ENCODE measurements at regions not wholly inside any gene's neighbourhood (a gene's known extent, or its start where the extent isn't known, plus 50 kb on each side); places are given as distances from the start of the nearest gene placed in this dataset.
A peak's percentile ranks its signal among the peaks of the same experiment; 100 is the strongest.
"Not testable (repeated sequence)": the region's sequence is repeated elsewhere in the genome, so short reads cannot be mapped to it uniquely, and the experiment has no call there.

- DNase-seq (ENCODE audit: low read depth): peak; percentile 7
These were observed 110.2 kb upstream of the FOXQ1 start for GRCh38 chr6:1201547-1202200.

- peak; percentile 92 for DNase-seq (ENCODE audit: low read depth)
These were observed 111.3 kb upstream of the FOXQ1 start for GRCh38 chr6:1200409-1201101.

DNA sequence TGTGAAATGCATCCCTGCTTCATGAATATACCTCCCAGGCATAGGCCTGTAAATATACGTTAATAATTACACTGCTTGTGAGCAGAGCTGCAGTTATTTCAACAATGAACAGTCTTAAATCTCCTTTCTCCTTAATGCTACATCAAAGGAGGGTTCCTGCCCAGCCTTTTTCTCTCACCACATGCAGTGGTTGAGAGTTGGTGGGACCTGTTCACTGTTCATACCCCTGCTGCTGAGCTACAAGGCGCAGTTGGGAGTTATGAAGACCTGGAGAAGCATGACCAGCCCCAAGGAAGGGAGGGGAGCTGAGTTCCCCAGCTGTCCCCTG lies 111.9 kb upstream of the FOXQ1 start:
- DNase-seq (ENCODE audit: low read depth): no peak

DNA sequence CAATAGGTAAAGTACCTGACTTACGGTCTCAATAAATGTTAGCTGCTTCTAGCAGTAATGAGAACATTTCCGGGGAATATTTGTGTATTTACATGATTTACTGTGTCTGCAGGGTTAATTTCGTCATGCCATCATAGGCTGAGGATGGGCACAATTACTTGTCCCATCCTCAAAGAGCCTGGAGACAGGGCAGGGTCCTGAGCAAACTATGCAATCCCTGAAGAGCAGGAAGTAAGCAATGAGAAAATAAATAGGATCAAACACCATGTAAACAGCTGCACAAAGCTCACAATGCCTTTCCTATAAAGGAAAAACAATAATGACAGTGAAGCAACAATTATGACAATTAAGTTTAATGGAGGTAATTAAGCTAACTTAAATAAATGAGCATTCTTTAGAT lies 114.6 kb upstream of the FOXQ1 start:
- DNase-seq (ENCODE audit: low read depth): no peak

- DNase-seq (ENCODE audit: low read depth): no peak
These were observed 120.7 kb upstream of the FOXQ1 start for GRCh38 chr6:1191141-1191630.

DNA sequence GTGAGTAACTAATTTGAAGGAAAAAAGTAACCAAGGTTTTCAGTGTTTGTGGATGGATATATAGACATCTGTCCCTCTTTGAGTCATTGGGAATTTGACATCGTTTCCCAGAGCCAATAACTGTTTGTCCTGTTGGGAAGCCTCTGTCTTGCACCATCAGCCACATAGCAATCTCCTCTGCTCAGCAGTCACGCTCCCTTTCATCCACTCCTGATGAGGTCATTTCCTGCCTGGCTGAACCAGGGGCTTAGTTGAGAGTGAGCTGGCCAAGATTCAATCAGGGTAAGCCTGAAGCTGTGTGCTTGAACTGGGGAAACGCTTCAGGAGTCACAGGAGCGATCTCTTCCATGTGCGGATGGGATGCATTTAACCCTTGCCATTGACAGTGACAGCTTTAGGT lies 121.5 kb upstream of the FOXQ1 start:
- DNase-seq (ENCODE audit: low read depth): peak; percentile 97

GRCh38 chr6:1188199-1188598 lies 123.7 kb upstream of the FOXQ1 start:
- DNase-seq (ENCODE audit: low read depth): no peak

DNA sequence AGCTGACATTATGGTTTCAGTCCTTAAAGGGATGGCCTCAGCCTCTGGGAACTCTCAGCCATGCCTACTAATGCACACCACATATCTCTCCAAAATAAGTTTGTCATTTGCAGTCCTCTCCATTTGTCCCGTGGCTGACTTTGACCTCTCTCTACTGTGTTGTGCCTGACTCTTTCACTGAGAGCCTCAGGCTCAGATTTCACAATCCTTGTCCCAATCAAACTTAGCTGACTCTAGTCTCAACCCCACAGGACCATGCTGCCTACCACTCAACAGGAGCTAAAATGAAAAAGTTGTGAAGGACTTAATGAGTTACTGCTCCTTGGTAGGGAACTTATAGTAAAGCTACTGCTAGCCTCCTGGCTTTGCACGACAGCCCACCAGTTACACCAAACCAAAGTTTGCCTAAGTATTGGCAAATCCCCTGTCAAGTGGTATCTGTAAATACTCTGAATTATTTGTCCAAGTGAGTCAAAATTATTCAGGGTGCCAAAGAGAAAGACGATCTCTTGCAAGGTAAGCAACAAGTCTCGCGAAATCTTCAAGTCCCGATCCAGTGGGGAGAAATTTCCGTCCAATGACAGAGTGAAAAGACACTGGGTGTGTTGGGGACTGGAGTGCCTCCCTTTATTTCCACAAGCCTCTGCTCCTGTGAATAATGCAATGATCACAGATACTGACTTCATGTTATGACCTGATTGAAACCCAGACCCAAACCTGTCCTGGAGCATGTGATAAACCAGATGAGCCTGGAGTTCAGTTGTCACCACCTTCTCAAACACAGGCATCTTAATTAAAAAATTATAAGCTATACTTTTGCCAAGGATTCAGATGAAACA lies 124.4 kb upstream of the FOXQ1 start:
- DNase-seq (ENCODE audit: low read depth): no peak

DNA sequence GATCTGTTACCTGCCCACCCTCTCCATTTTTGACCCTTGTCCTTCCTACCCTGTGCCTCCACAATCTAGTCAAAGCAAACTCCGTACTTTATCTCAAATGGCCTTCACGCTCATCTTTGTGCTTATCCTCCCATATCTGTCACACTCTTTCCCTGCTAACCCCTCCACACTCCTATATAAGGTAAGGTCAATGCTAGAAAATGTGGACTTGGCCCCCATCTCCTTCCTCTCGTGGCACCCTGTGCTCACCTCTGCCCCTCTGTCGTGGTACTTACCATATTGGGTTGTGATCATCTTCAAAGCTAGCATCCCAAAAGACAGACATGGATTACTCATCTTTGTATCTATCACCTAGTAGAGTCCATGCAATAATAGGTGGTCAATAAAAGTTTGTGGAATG lies 127.6 kb upstream of the FOXQ1 start:
- no peak for DNase-seq (ENCODE audit: low read depth)

DNA sequence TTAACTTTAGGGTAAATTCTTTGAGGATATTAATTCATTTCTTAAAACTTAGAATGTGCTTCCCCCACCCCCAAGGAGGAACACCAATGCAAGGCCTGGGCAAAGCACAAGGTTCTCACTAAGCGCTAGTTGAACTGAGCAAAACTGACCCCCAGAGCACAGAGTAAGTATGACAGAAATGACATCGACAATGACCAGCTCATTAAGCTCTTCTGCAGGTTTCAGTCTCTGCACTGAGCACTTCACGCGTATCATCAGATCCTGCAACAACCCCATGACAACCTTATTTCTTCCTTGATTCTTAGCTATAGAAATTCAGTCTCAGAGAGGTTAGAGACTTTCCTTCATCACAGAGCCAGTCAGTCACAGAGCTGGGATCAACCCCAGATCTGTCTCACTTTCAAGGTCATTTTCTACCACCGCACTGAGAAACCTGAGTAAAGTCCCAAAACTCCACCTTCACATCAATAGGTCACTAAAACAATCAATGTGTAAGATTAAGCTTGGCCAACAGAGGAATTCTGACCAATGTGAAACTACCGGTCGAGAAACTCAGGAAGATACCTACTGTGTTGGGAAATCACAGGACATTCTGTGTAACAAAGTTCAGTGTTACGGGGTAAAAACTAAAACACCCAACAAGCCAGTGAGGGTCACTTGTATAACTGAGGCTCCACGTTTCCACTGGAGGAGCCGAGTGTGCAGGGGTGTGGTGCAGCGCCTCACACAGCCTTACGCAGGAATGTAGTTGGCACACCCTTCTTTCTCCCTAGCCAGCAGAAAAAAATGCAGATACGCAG lies 129.0 kb upstream of the FOXQ1 start:
- DNase-seq (ENCODE audit: low read depth): no peak

DNA sequence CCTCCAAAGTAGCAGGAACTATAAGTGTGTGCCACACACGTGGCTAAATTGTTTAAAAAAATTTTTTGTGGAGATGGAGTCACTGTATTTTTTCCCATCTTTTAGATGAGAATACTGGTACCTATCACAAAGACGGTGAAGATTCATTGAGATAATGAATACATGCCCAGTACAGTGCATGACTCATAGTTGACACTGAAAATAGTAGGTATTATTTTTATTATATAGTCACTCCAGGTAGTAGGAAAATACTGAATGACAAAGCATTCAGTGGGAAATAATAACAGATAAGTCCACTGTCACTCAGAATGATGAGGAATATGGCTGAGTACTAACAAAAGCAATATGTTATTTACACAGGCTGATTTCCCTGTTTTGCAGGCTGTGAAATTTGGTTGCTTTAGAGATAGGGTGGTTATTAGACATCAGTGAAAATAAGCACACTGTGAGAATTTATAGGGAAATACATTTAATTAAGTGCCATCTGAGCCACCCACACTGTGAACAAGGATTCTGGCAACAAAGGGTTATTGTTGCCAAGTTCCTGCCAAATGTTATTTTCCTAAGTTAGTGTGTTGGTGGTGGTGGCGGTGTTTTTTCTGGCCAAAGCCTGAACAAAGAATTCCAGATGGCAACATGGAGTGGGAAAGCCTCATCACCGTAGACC lies 129.8 kb upstream of the FOXQ1 start:
- no peak for DNase-seq (ENCODE audit: low read depth)

- no peak for DNase-seq (ENCODE audit: low read depth)
These were observed 132.1 kb upstream of the FOXQ1 start for GRCh38 chr6:1179571-1180459.

DNA sequence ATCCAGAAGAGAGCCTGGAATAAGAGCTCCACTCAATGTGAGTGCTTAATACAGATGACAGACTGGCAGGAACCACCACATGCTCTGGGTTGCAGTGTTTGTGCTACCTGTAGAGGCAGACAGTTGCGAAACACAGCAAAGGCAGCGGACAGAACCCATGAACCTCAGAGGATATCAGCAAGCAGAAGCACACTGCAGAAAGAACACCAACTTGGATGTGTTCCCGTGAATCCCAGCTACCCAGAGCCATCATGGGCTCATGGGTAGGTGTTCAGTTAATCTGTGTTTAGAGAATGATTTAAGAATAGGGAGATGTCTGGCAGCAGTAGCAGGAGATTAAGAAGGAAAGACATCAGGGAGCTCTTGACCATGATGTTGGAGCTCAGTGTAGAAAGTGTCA lies 133.3 kb upstream of the FOXQ1 start:
- no peak for DNase-seq (ENCODE audit: low read depth)

- DNase-seq (ENCODE audit: low read depth): no peak
These were observed 135.3 kb upstream of the FOXQ1 start for GRCh38 chr6:1176567-1176966.

- no peak for DNase-seq (ENCODE audit: low read depth)
These were observed 136.0 kb upstream of the FOXQ1 start for GRCh38 chr6:1175877-1176276.

DNA sequence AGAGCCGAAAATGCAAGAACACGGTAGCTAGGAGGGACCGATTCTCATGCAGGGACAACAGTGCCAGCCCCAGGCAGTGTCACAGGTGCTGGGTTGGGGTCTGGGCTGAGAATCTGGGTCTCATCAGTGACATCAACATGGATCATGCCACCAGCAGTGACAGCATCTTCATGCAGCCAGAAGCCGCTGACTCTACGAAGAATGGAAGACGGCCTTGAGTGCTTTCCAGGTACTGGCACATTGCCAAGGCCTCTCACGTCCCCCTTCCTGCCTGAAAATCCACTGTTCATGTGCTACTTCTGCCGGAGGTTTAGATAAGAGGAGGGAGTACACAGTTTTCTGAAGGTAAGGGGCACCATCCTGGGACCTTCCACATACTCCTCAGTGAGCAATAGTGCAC lies 141.1 kb upstream of the FOXQ1 start:
- no peak for DNase-seq (ENCODE audit: low read depth)

GRCh38 chr6:1164600-1164999 lies 147.3 kb upstream of the FOXQ1 start:
- no peak for DNase-seq (ENCODE audit: low read depth)

DNA sequence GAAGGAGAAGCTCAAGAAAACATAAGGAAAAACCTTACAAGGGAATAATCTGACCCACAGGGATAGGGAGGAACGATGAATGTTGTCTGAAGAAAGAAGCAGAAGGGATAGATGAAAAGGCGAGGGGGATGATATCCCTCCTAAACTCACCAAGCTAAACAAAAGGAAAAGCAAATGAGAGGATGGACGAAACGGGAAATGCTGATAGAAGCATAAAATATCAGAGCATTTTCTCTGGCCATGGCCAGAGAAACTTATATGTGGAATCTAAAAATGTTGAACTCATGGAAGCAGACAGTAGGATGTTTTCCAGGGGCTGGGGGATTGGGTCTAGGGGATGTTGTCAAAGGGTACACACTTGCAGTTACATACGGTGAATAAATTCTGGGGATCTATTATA lies 148.4 kb upstream of the FOXQ1 start:
- DNase-seq (ENCODE audit: low read depth): no peak

DNA sequence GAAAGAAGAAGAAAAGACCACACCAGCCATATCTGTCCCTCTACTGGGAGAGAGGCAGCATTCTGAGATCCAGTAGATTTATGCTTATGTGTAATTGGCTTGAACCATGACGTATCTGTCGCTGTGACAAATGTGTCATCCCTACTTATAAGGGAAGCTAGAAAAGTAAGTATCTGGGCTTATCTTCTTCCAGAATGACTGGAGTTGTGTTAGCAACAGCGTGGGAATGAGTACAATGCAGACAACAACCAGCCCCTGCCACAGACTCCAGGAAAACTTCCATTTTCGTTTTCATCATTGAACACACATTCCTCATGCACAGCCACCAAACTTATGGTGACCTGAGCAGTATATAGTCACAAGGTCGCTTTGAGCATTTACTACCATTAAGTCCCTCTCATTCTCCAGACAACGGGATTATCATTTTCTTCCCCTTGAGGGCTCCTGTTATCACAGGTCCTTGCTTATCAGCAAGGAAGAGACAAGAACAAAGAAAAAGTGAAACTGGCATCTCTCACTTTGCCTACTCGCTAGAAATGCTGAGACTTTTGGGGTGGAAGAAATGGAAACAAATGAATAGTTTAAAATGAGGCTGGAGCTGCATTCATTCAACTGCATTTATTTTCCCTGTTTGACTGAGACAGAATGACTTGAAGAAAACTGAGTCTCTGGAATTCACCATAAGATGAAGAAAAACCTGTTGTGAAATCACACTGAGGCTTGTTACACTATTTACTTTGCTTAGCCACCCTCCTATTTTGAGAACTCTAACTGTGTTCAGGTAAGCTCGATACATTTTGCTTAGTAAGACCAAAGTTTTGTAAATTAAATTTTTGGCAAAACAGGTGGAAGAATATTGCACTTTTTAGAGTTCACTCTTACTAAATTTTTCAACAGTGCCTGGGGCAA lies 149.3 kb upstream of the FOXQ1 start:
- no peak for DNase-seq (ENCODE audit: low read depth)

DNA sequence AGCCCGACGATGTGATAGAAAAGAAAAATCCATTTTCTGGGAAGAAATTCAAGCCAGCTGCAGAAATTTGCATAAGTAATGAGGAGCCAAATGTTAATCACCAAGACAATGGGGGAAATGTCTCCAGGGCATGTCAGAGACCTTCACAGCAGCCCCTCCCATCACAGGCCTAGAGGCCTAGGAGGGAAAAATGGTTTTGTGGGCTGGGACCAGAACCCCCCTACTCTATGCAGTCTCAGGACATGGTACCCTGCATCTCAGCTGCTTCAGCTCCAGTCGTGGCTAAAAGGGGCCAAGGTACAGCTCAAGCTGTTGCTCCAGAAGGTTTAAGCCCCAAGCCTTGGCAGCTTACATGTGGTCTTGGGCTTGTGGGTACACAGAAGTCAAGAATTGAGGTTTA lies 155.5 kb upstream of the FOXQ1 start:
- DNase-seq (ENCODE audit: low read depth): not testable (repeated sequence)
